Breast epithelium (tissue), 4 donors: ENCODE measurements at regions not wholly inside any gene's neighbourhood (a gene's known extent, or its start where the extent isn't known, plus 50 kb on each side); places are given as distances from the start of the nearest gene placed in this dataset.

Experiments used
- DNase-seq, 2 donors: peaks; one replicate each; pipeline ENCODE4 v3.0.0-alpha.2; 2019; ENCODE audit warnings: low spot score in 2 of 2
- H3K27ac ChIP-seq, 2 donors: fragments of 200-600 bp; sonication (generic) in 1 of 2; one replicate each; pipeline ENCODE4 v1.5.1; 2016 to 2019; ENCODE audit warnings: mild to moderate bottlenecking in 1 of 2
- H3K27me3 ChIP-seq, 2 donors: fragments of 200-600 bp; sonication (generic) in 1 of 2; one replicate each; pipeline versions ENCODE4 v1.5.1 to v1.6.0; 2017 to 2019; ENCODE audit warnings: control low read depth in 1 of 2, mild to moderate bottlenecking in 1 of 2
- H3K36me3 ChIP-seq: fragments of 200-600 bp; one replicate; pipeline ENCODE4 v1.5.1; 2019
- H3K4me1 ChIP-seq, 2 donors: fragments of 200-600 bp; sonication (generic); one replicate each; pipeline ENCODE4 v1.5.1; 2016 to 2019; ENCODE audit warnings: control low read depth in 1 of 2
- H3K4me3 ChIP-seq, 3 donors: fragments of 200-600 bp; sonication (generic); 1 replicate in 2 of 3; 2 replicates in 1 of 3; pipeline ENCODE4 v1.5.1; 2016 to 2019; ENCODE audit warnings: mild to moderate bottlenecking in 3 of 3, moderate library complexity in 2 of 3
- H3K9me3 ChIP-seq, 2 donors: fragments of 200-600 bp; sonication (generic) in 1 of 2; one replicate each; pipeline ENCODE4 v1.5.1; 2016 to 2019; ENCODE audit warnings: control low read depth in 1 of 2
- POLR2A ChIP-seq: fragments of 450-650 bp; IDR thresholded peaks from one replicate; pipeline ENCODE4 v1.6.1; 2016; ENCODE audit warnings: antibody characterized with exemption, mild to moderate bottlenecking, moderate library complexity
- POLR2AphosphoS5 ChIP-seq, 3 donors: sonication (generic); formaldehyde crosslinking; IDR thresholded peaks; one replicate each; pipeline ENCODE4 v1.6.1; 2017; ENCODE audit warnings: antibody characterized with exemption in 3 of 3
- intact Hi-C: fragments of 100-400 bp; cut with DNase I; formaldehyde crosslinking; loops from one replicate; pipeline ENCODE4 v1.15.1; 2023; ENCODE audit warnings: low total_unique reads
- TF ChIP-seq, protein P1 (sequence below), 3 donors: fragments of 450-650 bp; IDR thresholded peaks; one replicate each; pipeline ENCODE4 v1.5.1; 2016 to 2017; ENCODE audit warnings: antibody characterized with exemption in 3 of 3, mild to moderate bottlenecking in 3 of 3, moderate library complexity in 3 of 3

- Histone ChIP-seq H3K36me3 (no peaks in the 10 kb centered on the region), H3K4me3 (no peak overlapping the region), H3K4me1 (no peaks in the 10 kb centered on the region), H3K27me3 (no peaks in the 10 kb centered on the region), H3K9me3 (no peaks in the 10 kb centered on the region), H3K27ac (no peak overlapping the region)
- intact Hi-C loops: no loop called here
- TF ChIP-seq, protein P1, sequence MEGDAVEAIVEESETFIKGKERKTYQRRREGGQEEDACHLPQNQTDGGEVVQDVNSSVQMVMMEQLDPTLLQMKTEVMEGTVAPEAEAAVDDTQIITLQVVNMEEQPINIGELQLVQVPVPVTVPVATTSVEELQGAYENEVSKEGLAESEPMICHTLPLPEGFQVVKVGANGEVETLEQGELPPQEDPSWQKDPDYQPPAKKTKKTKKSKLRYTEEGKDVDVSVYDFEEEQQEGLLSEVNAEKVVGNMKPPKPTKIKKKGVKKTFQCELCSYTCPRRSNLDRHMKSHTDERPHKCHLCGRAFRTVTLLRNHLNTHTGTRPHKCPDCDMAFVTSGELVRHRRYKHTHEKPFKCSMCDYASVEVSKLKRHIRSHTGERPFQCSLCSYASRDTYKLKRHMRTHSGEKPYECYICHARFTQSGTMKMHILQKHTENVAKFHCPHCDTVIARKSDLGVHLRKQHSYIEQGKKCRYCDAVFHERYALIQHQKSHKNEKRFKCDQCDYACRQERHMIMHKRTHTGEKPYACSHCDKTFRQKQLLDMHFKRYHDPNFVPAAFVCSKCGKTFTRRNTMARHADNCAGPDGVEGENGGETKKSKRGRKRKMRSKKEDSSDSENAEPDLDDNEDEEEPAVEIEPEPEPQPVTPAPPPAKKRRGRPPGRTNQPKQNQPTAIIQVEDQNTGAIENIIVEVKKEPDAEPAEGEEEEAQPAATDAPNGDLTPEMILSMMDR (IDR thresholded peaks at IDR 0.05): no peak
- TF ChIP-seq POLR2A: no peak
- TF ChIP-seq POLR2AphosphoS5 (IDR thresholded peaks at IDR 0.05): no peak
- DNase-seq: no peak
These were observed 175.8 kb upstream of the BDNF start for GRCh38 chr11:27875831-27876775.

GRCh38 chr11:27874998-27875830, 175.0 kb upstream of the BDNF start:
- Histone ChIP-seq H3K27me3 (no peaks in the 10 kb centered on the region), H3K4me3 (no peak overlapping the region), H3K9me3 (no peaks in the 10 kb centered on the region), H3K27ac (no peak overlapping the region), H3K4me1 (no peaks in the 10 kb centered on the region), H3K36me3 (no peaks in the 10 kb centered on the region)
- TF ChIP-seq, protein P1 (IDR thresholded peaks at IDR 0.05): no peak
- TF ChIP-seq POLR2A: no peak
- no peak for TF ChIP-seq POLR2AphosphoS5 (IDR thresholded peaks at IDR 0.05)
- intact Hi-C loops: no loop called here
- no peak for DNase-seq

GRCh38 chr11:27873664-27874063, 173.4 kb upstream of the BDNF start:
- DNase-seq: no peak
- H3K9me3 ChIP-seq: no peaks in the 10 kb centered on the region
- H3K27ac ChIP-seq: no peak overlapping the region
- H3K4me3 ChIP-seq: no peak overlapping the region
- H3K36me3 ChIP-seq: no peaks in the 10 kb centered on the region
- TF ChIP-seq POLR2A (no peak), POLR2AphosphoS5 (IDR thresholded peaks at IDR 0.05) (no peak)
- TF ChIP-seq, protein P1 (IDR thresholded peaks at IDR 0.05): no peak
- no peaks in the 10 kb centered on the region for H3K4me1 ChIP-seq
- no peaks in the 10 kb centered on the region for H3K27me3 ChIP-seq
- intact Hi-C loops: no loop called here

DNA sequence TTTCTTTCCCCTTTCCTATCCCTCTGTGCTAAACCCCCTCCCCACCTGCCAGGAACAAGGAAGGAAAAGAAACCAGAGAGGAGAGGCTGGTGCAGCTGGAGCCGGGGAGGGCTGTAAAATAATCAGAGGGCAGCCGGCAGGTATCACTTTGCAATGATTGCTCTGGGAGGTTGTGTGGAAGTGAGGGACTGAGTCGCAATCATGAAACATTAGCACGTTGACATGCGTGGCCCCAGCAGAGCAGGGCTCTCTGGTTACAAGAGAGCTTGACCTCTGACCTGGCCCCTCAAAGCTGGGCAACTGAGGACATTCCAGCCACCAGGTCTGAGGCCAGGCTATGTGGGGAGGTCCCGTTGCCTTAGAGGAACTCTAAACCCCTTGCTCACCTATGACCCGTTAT, 170.8 kb upstream of the BDNF start:
- no peaks in the 10 kb centered on the region for H3K9me3 ChIP-seq
- H3K4me3 ChIP-seq: no peak overlapping the region
- H3K27me3 ChIP-seq: no peaks in the 10 kb centered on the region
- H3K4me1 ChIP-seq: no peaks in the 10 kb centered on the region
- no peaks in the 10 kb centered on the region for H3K36me3 ChIP-seq
- intact Hi-C loops: no loop called here
- no peak overlapping the region for H3K27ac ChIP-seq
- TF ChIP-seq POLR2A (no peak), POLR2AphosphoS5 (IDR thresholded peaks at IDR 0.05) (no peak)
- TF ChIP-seq, protein P1 (IDR thresholded peaks at IDR 0.05): no peak
- DNase-seq: no peak

- intact Hi-C loops: no loop called here
- no peaks in the 10 kb centered on the region for H3K27me3 ChIP-seq
- DNase-seq: no peak
- H3K36me3 ChIP-seq: no peaks in the 10 kb centered on the region
- H3K4me3 ChIP-seq: no peak overlapping the region
- H3K9me3 ChIP-seq: no peaks in the 10 kb centered on the region
- no peaks in the 10 kb centered on the region for H3K4me1 ChIP-seq
- H3K27ac ChIP-seq: no peak overlapping the region
- no peak for TF ChIP-seq POLR2A
- no peak for TF ChIP-seq POLR2AphosphoS5 (IDR thresholded peaks at IDR 0.05)
- TF ChIP-seq, protein P1 (IDR thresholded peaks at IDR 0.05): no peak
These were observed 169.4 kb upstream of the BDNF start for GRCh38 chr11:27869701-27870100.
